ENCODE measurements at regions not wholly inside any gene's neighbourhood (a gene's known extent, or its start where the extent isn't known, plus 50 kb on each side); places are given as distances from the start of the nearest gene placed in this dataset.
"Not testable (repeated sequence)": the region's sequence is repeated elsewhere in the genome, so short reads cannot be mapped to it uniquely, and the experiment has no call there.

DNA sequence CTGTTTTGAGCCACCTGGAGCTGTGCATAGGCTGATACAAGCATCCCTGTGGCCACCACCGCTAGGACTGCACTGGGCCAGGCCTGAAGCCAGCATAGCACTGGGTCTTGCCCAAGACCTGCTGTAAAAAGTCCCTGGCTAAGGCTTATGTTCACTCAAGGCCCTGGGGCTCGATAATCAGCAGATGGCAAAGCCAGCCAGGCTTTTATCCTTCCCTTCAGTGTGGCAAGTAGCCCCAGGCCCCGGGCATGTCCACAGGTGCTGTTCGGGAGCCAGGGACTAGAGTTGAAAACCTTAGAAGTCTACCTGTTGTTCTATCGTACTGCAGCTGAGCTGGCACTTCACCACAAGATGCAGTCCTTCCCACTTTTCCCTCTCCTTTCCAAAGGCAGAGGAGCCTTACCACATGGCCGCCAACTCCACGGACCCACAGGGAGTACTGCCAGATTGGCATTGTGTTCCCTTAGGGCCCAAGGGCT is 226.4 kb upstream of the ZNF217 start:
- no peak for DNase-seq (ENCODE audit: low read depth)

DNA sequence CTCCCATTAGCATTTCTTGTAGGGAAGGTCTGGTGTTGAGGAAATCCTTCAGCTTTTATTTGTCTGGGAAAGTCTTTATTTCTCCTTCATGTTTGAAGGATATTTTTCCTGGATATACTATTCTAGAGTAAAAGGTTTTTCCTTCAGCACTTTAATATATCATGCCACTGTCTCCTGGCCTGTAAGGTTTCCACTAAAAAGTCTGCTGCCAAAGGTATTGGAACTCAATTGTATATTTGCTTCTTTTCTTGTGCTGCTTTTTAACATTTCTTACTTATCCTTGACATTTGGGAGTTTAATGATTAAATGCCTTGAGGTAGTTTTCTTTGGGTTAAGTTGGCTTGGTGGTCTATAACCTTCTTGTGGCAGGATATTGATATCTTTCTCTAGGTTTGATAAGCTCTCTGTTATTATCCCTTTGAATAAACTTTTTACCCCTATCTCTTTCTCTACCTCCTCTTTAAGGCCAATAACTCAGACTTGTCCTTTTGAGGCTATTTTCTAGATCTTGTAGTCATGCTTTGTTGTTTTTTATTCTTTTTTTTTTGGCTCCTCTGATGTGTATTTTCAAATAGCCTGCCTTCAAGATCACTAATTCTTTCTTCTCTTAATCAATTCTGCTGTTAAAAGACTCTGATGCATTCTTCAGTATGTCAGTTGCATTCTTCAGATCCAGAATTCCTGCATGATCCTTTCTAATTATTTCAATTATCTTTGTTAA is 225.0 kb upstream of the ZNF217 start:
- DNase-seq (ENCODE audit: low read depth), result no peak

DNA sequence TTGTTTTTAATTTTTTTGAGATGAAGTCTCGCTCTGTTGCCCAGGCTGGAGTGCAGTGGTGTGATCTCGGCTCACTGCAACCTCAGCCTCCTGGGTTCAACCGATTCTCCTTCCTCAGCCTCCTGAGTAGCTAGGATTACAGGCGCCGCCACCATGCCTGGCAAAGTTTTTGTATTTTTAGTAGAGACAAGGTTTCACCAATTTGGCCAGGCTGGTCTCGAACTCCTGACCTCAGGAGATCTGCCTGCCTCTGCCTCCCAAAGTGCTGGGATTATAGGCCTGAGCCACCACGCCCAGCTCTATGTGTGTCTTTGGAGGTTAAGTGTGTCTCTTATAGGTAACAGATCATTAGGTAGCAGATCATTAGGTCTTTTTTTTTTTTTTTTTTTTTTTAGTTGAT is 223.9 kb upstream of the ZNF217 start:
- DNase-seq (ENCODE audit: low read depth), result not testable (repeated sequence)

DNA sequence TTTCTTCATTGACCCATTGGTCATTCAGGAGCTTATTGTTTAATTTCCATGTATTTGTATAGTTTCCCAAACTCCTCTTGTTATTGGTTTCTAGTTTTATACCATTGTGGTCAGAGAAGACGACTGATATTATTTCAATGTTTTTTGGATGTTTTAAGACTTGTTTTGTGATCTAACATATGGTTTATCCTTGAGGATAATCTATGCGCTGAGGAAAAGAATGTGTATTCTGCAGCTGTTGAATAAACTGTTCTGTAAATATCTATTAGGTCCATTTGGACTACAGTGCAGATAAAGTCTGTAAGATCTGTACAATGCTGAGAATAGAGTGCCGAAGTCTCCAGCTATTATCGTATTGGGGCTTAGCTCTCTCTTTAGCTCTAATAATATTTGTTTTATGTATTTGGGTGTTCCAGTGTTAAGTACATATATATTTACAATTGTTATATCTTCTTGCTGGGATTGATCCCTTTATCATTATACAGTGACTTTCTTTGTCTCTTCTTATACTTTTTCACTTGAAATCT is 223.3 kb upstream of the ZNF217 start:
- no peak for DNase-seq (ENCODE audit: low read depth)

DNA sequence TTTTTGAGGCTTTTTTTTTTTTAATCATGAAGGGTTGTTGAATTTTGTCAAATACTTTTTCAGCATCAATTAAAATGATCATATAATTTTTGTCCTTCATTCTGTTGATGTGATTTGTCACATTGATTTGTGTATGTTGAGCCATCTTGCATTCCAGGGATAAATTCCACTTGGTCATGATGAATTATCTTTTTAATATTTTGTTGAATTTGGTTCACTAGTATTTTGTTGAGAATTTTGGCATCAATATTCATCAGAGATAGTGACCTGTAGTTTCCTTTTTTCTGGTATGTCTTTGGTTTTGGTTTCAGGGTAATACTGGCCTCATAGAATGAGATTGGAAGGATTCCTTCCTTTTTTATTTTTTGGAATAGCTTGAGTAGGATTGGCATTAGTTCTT is 221.9 kb upstream of the ZNF217 start:
- no peak for DNase-seq (ENCODE audit: low read depth)

DNA sequence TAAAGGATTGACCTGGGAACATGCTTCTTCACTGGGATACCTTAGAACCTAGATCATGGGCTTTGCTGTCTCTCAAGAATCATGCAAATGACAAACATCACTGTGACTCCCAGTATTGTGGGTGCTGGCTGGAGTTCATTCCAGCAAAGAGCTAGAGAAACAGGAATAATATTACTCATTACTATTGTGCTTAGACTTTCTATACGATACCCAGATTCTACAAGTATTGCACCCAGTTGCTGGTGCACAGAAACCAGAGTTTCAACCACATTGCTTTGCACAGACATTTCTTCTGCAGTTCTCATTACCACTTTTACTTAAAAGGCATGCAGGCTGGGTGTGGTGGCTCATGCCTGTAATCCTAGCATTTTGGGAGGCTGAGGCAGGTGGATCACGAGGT is 220.4 kb upstream of the ZNF217 start:
- no peak for DNase-seq (ENCODE audit: low read depth)

DNA sequence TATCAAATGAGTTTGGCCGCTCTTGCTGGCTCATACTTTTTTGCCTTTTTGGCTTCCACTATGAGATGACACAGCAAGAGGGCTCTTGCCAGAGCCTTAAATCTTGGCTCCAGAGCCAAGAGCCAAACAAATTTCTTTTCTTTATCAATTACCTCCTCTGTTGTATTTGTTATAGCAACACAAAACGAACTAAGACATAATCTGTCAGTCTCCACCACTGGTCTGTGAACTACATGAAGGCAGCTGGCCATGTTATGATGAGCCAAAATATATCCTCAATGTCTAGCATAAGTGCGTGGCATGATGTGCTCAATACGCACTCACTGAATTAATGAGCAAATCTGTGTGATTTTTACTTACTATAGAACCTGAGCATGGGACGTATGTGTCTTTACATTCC is 220.0 kb upstream of the ZNF217 start:
- DNase-seq (ENCODE audit: low read depth), result no peak

DNA sequence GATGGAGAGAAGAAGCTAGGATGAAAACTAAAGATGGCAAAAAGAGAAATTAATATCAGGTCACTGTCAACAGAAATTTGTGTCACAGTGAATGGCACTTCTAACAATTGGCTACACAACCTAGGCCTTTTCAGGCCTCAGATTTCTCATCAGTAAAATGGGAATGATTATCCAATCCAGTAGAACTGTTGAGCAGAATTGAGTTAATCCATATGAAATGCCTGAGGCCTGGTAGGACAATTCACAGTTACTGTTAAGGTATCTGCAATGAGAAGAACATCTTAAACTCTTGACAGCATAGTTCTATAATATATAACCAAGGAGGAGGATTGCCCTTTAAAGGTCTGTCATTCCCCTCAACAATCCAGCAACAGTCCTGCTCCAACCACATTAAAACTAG is 217.9 kb upstream of the ZNF217 start:
- no peak for DNase-seq (ENCODE audit: low read depth)

DNA sequence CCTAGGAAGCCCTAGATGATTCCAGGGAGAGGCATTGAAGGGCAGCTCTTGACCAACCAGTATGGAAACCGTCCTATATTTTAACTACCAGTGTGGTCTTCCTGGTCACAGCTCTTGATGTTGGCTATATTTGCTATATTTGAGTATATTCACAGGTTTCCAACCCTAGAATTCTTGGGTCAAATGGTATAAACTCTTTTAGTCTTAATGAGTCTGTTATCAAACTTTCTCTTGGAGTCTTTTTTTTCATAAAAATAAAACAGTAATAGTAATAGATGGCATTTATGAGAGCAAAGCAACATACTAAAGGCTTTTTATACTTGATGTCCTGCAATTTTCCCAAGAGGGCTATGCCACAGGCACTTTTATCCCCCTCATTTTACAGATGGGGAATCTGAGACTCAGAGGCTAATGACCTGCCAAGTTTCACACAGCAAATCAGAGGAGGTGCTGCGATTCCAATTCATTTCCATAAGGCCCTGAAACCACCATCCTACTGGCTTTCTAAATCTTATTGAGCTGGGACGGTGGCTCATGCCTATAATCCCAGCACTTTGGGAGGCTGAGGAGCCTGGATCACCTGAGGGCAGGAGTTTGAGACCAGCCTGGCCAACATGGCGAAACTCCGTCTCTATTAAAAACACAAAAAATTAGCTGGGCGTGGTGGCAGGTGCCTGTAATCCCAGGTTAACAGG is 217.2 kb upstream of the ZNF217 start:
- no peak for DNase-seq (ENCODE audit: low read depth)

DNA sequence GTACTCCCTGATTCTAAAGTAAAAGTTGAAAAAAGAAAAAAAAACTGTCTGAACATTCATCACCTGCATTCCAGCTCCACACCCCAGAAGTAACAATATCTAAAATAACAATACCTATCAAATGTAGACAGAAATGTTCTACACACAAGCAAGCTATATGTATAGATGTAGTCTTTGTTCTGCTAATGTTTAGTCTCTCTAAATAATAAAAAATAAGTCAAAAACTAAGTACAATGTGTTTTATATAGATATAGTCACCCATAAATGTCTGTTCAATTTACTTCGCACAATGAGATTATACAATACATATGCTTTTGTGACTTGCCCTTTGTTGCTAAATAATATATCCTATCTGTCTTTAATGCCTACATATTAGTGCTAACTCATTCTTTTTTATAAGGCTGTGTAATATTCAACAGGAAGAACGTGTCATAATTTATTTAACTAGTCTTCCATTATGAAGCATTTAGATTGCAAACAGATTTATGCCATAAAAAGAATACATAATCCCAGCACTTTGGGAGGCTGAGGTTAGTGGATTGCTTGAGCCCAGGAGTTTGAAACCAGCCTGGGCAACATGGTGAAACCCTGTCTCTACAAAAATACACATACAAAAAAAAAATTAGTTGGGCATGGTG is 216.2 kb upstream of the ZNF217 start:
- no peak for DNase-seq (ENCODE audit: low read depth)

DNA sequence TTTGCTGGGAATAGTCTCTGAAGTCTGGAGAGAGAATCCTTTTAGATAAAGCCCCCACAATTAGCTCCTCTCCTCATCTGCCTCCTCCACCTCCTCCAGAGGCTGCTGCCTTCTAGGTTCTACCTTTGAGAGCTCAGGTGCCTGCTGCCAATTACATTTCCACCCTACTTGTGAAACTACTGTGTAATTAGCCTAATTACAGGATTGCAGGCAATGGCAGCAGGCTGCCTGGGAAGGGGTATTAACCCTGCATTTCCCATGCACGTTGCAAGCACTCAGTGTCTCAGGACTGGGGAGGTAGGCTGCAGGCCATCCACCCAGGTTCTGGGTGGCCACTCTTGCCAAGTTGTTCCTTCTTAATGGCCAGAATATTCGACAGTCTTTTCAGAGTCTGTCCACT is 215.6 kb upstream of the ZNF217 start:
- no peak for DNase-seq (ENCODE audit: low read depth)

DNA sequence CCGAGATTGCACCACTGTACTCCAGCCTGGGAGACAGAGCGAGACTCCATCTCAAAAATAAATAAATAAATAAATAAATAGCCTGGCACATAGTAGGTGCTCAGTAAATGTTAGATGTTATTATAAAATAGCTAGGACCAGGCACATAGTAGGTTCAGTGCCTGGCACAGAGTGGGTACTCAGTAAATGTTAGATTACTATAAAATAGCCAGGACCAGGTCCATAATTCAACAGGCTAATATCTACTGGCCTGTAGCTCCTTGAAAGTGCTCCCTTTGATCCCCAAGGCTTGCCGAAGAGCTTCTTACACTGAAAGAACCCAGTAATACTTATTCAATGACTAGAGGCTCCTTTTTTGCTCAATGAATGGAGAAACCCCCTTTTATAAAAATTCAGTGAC is 215.1 kb upstream of the ZNF217 start:
- DNase-seq (ENCODE audit: low read depth), result no peak

DNA sequence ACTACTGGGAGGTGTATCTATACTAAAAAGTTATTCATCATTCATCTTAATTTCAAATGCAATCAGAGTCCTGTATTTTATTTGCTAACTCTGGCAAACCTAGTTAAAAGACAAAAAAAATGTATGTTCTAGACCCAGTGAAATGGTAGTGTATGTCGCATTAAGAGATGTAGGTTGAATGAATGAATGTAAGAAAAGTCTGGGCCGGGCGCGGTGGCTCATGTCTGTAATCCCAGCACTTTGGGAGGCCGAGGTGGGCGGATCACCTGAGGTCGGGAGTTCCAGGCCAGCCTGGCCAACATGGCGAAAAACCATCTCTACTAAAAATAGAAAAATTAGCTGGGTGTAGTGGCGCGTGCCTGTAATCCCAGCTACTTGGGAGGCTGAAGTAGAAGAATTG is 214.7 kb upstream of the ZNF217 start:
- DNase-seq (ENCODE audit: low read depth), result not testable (repeated sequence)

DNA sequence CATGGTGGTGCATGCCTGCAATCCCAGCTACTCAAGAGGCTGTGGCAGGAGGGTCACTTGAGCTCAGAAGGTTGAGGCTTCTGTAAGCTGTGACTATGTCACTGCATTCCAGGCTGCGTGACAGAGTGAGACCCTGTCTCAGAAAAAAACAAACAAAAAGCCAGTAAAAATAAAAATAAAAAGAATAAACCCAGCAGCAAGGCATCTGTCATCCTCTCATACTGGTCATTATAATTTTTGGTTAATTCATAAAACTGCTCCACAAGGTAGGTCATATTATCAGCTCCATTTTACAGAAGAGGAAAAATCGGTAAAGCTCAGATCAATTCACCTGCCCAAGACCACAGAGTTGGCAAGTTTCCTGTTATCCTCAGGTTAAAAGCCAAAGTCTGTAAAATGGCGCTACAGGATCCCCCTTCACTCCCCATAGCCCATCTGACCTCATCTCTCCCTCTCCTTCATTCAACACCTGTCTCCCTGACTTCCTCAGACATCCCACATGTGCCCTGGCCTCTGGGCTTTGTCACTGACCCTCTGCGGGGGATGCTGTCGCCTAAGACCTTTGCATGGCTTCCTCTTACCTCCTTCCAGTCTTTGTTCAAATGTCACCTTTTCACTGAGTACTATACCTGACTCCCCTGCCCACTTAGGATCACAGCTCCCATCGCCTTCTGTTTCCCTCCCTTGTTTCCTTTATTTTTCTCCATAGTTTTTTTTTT is 213.2 kb upstream of the ZNF217 start:
- no peak for DNase-seq (ENCODE audit: low read depth)

DNA sequence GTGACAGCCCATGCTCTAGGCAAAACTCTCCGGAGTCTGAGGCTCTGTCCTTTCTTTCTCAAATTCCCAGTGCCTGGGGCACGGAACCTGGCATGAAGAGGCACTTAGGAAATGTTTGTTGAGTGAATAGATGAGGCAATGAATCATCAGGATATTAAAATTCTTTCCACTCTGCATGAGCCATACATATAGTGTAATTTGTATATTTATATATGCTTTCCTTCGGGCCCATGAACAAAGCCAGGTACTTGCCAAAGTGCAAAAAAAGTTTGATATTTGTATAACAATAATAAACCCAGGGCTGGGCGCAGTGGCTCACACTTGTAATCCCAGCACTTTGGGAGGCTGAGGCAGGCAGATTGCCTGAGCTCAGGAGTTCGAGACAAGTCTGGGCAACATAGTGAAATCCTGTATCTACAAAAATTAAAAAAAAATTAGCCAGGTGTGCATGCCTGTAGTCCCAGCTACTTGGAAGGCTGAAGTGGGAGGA is 212.3 kb upstream of the ZNF217 start:
- peak; percentile 74 for DNase-seq (ENCODE audit: low read depth)

DNA sequence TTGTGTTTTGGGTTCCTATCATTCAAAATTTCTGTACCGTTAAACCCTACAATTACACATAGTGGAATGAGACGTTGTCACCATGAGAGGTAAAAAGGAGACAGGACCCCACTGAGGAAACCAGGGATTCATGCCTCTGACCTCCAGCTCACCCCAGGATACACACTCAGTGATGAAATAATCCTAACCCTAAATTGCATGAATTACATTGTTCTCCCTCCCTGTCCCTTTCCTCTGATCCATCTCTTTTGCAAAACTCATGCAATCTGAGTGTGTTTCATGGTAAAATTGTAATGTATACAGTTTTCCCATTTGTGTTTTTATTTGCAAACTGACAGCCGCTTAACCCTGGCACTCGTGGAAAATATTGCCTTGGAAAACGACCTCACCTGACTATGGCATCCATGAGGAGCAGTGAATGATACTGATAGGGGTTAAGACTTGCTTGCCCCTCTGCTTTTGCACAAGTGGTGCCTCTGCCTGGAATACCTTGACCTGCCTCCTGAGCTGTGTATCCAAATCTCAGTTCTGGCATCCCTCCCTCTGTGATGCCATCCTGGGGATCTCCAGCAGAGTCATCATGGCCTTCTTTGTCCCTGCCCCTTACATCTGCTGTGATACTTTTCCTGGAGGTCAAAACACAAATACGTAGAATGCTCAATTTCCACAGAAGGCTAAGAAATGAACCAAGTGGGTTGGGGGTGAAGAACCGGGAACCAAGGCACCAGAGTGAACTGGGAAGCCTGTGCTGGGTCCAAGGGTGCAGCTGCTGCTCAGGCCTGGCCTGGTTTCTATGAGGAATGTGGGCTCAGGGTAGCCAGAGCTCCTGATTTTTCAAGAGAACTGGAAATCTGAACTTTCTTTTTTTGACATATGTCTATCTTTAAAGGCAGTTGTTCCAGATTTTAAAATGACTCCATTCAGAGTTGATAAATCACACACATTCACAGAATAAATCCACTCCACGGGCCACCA is 211.6 kb upstream of the ZNF217 start:
- DNase-seq (ENCODE audit: low read depth), result no peak

DNA sequence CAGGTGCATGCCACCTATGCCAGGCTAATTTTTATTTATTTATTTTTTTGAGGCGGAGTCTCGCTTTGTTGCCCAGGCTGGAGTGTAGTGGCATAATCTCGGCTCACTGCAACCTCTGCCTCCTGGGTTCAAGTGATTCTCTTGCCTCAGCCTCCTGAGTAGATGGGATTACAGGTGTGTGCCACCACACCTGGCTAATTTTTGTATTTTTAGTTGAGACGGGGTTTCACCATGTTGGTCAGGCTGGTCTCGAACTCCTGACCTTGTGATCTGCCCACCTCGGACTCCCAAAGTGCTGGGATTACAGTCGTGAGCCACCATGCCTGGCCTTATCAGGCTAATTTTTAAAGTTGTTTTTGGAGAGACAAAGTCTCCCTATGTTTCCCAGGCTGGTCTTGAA is 210.7 kb upstream of the ZNF217 start:
- not testable (repeated sequence) for DNase-seq (ENCODE audit: low read depth)

DNA sequence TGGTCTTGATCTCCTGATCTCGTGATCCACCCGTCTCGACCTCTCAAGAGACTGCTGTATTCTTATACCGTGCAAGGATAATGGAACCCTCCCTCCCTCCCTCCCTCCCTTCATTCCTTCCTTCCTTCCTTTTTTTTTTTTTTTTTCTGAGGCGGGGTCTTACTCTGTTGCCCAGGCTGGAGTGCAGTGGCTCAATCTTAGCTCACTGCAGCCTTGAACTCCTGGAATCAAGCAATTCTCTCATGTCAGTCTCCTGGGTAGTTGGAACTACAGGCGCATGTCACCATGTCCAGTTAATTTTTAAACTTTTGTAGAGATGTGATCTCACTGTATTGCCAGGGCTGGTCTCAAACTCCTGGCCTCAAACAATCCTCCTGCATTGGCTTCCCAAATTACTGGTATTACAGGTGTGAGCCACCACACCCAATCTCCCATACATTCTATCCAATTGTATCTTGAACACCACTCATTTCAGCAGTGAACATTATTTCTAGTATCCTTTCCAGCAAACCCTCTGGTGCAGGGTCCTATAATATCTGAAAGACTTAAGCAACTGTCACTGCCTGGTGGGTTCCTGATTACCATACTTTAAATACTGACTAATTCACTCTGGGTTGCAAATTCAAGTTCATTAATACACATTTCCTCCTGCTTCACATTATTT is 210.0 kb upstream of the ZNF217 start:
- no peak for DNase-seq (ENCODE audit: low read depth)

DNA sequence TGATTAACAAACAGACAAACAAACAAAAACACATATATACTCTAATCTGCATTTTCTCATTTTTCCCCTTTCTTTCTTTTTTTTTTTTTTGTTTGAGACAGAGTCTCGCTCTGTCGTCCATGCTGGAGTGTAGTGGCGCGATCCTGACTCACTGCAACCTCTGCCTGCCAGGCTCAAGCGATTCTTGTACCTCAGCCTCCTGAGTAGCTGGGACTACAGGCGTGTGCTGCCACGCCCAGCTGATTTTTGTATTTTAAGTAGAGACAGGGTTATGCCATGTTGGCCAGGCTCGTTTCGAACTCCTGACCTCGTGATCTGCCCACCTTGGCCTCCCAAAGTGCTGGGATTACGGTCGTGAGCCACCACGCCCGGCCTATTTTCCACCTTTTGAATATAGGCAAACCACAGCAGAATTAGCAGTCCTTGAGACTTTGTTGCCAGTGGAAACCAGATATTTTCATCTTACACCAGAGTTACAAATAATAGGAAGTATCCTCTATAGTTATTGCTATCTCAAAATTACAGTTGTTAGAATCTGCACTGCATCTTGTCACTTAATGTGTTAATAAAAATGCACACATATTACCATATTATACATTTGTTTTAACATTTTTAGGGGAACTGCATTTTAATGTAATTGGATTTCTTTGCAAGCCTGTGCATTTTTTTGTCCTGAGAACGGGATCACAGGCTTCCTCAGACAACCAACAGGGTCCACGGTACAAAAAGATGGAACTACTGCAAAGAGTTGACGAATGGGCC is 208.2 kb upstream of the ZNF217 start:
- DNase-seq (ENCODE audit: low read depth), result no peak
